ENCODE measurements at regions not wholly inside any gene's neighbourhood (a gene's known extent, or its start where the extent isn't known, plus 50 kb on each side); places are given as distances from the start of the nearest gene placed in this dataset.

DNA sequence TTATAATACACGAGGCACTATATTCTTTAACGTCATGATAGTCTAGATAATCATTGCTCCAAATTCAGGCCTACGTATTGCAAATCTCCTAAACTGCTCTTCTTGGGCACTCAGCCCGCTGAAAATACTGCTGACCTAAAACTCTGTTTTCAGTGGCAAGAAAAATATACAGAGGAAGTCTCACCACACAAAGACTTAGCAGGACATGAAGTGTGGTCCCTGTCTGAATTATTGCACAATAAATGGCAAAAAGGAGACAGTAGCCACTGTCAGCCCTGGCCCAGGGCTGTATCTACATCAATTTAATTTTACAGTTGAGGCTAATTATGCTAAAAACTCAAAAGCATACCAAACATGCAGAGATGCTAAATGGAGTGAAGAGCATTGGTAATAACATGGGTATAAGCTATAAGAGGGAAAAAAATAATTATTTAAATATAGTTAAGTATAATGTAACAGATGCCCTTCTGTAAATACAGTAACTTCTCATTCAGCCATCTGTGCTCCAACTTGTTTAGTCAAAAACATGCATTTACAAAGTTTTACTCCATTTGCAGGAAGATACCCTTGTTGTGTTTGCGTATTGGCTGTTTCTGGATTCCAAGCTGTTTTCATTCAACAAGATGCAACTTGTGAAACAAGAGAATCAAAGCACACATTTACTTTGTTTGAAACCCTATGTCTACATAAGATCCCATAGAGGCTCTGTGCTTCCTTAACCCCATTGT is 800.0 kb upstream of the LUZP2 start:
- DNase-seq: no peak

DNA sequence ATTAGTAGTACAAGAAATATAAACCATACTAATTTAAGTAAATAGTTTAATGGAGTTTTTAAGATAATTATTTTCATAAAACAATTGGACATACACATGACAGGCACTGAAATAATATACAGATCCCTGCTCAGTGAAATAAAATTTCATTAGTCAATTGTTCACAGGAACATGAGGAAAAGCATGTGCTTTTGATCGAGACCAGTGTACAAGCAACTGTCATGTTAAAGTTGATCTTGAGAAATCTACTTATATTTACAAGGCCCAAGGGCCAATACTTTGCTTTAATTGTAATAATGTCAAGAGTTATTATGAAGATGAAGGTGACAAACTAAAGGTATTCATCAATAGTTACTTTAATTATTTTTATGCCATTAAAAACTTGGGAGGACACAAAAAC is 792.7 kb upstream of the LUZP2 start:
- no peak for DNase-seq

DNA sequence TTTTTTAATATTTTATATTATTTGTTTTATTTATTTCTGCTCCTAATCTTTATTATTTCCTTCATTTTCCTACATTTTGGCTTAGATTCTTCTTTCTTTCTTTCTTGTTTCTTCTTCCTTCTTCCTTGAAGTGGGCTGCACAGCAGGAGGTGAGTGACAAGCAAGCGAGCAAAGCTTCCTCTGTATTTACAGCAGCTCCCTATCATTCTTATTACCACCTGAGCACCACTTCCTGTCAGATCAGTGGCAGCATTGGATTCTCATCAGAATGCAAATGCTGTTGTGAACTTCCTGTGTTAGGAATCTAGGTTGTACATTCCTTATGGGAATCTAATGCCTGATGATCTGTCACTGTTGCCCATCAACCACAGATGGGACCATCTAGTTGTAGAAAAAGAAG is 784.9 kb upstream of the LUZP2 start:
- DNase-seq: no peak

DNA sequence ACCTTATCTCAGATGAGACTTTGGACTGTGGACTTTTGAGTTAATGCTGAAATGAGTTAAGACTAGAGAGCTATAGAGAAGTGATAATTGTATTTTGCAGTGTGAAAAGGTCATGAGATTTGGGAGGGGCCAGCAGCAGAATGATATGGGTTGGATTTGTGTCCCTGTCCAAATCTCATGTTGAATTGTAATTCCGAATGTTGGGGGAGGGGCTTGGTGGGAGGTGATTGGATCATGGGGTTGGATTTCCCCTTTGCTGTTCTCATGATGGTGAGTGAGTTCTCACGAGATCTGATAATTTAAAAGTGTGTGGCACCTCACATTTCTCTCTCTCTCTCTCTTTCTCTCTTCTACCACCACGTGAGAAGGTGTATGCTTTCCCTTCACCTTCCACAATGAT is 777.8 kb upstream of the LUZP2 start:
- no peak for DNase-seq

DNA sequence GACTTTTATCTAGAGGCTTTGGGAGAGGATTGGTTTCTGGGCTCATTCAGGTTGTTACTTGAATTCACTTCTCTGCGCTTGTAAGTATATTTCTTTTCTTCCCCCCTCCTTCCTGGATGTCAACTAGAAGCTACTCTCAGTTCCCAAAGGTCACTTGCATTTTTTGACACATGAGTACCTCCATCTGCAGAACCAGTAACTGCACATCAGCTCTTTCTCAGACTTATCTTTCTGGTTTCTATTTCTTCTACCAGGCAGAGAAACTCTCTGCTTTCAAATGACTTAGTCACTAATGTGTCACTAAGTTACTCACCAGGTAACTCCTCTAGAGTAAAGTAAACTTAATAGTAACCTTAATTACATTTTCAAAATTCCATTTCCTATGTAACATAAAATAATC is 773.0 kb upstream of the LUZP2 start:
- no peak for DNase-seq

DNA sequence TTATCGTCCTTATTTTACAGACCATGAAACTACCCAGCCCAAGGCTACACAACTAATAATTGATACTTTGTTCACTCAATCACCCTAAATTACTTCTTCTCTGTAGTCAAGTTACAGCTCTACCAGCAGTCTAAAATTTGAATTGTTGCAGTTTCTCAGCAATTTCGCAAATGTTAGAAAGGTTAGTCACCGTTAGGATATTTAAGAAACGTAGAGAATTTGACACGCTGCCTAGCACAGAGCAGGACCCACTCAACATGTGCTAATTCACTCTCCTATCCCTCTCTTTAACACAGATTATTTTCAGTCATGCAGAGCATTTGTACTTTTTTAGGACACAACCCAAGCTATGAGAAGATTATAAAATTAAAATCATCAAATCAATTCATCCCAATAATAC is 771.1 kb upstream of the LUZP2 start:
- DNase-seq: no peak

DNA sequence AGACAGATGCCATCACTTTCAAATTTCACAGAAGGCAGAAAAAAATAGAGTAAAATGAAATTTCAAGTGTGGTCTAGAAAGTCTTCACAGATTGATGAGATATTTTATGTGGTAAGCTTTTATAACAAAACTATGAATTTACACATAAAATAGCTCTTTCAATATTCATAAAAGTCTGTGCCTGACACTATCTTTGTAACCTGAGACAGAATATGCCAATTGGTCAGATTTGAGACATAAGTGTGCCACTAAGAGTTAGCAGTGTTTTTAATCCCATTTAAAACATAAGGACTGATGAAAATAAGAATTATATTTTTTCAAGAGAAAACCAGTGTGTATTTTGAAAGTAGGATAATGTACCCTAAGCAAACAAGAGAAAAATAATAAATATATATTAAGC is 769.5 kb upstream of the LUZP2 start:
- DNase-seq: no peak

DNA sequence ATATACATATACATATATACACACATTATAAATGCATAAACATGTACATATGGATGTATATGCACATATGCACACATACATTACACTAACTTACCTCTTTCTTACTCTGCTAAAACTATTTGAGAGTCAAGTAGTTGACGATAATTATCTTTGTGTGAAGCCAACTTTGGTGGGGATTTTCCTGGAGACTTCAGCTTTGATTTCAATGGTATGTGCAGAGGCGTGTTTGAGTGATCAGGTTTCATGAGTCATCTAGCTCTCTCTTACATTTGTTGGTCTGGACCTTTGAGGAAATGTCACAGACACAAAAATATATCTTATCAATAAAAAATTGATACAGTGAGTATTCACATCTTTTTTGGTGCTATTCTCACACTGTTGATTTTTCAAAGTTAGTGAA is 769.1 kb upstream of the LUZP2 start:
- DNase-seq: no peak

DNA sequence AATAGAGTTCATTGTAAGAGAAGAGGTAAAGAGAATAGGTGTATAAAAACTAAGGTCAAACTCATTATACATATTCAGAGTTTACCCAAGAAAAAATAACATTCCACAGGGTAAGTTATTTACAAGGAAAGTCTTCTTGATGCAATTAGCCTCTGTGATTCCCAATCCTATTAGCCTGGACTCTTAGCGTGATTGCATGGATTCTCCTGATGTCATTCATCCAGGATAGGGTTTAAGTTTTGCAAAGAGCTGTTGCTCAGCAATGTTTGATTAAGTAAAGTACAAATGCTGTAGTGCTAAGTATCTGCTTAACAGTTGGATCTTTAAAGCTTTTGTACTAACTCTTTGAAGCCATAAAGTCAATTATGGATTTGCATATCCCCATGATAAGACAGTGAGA is 767.8 kb upstream of the LUZP2 start:
- DNase-seq: no peak

DNA sequence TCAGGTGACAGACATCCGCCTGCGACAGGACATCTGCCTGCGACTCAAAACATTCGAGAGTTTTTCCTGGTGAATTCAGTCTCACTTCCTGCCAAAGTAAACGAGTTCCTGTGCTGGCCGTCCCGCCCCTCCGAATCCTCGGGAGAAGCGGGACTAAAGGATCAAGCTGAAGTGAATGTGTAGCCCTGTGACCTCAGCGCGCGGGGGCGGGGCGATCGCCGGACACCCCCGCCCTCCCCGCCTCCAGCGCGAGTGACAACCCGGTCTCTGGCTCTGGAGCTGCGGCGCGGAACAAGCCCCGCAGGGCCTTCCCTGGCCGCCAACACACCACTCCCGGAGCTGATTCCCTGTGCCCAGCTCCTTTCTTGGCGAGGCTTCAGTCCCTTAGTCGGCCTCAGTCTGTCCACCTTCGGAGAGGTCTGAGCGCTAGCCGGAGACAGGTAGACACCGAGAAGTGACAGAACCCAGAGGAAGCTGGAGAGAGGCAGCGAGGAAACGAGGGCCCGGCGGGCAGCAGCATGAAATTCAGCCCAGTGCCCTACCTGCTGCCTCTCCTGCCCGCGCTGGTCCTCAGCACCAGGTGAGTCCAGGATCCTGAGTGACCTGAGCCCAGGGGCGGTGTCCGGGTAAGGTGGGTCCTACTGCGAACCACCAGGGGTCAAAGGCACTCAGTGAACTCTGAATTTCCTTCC is 766.4 kb upstream of the LUZP2 start:
- no peak for DNase-seq

DNA sequence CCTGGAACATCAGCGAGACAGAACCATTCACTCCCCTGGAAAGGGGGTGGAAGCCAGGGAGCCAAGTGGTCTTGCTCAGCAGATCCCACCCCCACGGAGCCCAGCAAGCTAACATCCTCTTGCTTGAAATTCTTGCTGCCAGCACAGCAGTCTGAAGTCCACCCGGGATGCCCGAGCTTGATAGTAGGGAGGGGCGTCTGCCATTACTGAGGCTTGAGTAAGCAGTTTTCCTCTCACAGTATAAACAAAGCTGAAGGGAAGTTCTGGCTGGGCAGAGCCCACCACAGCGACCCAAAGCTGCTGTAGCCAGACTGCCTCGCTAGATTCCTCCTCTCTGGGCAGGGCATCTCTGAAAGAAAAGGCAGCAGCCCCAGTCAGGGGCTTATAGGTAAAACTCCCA is 764.8 kb upstream of the LUZP2 start:
- no peak for DNase-seq

DNA sequence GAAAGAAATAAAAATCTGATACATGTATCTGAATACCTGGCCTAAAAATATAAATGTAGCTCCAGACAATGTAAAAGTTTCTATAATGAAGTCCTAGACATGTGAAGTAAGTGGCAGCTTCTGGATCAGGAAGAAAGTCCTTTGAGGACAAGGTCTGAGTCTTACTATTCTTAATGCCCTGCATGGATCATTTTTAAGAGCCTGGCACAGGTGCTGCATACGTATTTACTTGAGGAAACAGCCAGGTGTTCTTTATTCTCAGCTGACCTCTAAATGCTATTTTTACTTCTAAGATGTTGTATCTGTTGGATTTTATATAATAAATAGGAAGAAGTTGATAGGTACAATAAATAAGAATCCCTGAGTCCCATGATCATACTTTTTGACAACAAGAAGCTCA is 750.0 kb upstream of the LUZP2 start:
- DNase-seq: no peak

DNA sequence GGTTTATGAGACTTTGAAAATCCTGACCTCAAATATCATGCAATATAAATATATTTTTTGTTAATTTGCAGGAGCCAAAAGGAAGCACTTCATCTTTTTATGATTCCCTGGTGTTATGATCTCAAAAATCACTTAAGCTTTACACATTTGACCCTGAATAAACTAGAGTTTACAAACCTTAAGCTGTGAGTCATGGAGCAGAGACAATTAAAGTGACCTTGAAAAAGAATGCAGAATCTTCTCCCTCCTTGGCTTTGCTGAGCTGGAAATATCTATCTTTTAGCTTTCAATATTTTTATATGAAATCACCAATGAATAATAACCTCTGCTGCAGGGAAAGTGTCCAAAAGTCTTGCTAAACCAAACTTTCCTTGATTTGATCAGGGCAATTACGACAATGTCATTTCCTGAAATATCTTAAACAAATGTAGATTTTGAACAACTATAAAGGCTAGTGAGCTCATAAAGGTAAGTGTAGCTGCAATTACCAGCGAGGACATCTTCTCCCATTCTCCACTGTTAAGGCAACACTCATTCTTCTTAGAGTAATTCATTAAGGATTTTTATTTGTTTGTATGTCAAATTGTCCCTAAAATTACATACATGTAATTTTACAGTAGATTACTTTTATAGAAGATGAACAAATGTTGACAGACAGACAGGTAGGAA is 747.0 kb upstream of the LUZP2 start:
- DNase-seq: no peak

DNA sequence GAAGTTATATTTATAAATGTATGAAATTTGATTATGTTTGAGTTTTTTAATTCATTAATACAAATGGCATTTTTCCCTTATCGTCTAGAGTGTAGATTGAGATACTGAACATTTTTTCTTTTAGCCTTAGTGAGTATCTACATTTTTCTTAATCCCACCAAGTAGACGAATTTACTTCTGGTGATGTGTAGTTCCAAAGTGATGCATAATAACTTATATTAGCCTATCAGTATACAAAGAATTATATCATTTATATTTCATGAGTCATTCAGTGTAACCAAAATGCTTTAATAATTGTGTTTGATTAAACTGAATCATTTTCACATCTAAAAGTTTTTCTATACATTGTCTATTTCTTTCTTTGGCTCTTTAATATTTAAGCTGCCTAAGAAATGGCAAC is 745.6 kb upstream of the LUZP2 start:
- DNase-seq: no peak

DNA sequence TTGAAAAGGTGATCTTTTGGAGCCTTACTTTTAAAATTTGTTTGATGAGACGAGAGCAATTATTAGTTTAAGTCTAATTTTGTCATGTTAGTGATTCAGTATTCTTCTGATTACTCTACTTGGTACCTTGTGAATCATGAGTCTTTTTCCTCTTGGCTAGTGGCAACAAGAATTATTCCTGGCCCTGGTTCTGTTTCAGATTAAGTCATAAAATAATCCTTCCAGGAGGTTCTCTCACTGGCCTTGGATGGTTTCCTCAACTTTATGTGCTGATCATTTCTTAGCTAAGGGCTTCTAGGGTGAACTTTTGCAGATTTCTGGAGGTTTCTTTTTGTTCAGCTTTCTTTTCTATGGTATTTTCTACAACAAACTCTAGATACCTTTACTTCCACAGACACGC is 741.8 kb upstream of the LUZP2 start:
- DNase-seq: no peak

DNA sequence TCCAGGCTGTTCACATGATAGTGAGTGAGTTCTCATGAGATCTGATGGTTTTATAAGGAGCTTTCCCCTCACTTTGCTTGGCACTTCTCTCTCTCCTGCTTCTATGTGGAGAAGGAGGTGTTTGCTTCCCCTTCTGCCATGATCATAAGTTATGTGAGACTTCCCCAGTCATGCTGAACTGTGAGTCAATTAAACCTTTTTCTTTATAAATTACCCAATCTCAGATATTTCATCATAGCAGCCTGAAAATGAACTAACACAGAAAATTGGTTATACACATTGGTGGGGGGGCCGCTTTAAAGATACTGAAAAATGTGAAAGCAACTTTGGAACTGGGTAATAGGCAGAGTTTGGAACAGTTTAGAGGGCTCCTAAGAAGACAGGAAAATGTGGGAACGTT is 741.1 kb upstream of the LUZP2 start:
- no peak for DNase-seq

DNA sequence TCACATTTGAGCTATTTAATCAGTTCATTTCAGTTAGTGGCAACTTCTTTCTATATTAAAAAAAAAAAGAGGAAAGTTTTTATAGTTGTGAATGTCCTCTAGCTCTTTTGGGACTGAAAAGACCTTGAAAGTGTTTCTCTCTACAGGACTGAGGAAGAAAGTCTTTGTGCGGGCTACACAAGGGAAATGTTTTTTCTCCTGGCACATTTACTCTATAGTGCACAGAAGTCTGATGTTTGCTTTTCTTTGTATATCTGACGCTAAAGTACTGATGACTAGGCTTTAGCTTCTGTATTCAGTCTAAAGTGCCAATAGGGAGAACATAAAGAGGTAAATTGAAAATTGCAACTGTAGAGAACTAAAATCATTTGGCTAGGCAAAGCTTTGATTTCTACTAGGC is 737.4 kb upstream of the LUZP2 start:
- no peak for DNase-seq

DNA sequence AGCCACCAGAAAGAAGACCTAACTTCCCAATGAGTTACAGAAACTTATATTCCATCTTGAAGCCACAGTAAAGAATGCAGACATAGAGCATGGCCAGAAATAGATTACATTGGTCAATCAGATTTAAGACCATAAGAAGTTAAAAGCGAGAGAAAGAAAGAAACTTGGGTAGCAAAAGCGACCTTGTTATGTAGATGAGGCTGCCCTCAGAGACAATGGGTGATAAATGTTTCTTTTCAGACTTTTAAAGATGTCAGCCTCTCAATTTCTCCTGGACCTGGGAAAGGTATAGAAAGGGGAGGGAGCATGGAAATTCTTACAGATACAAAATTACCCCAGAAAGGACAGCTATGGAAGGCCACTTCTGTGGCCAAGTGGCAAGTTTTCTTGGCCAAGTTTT is 732.6 kb upstream of the LUZP2 start:
- no peak for DNase-seq

DNA sequence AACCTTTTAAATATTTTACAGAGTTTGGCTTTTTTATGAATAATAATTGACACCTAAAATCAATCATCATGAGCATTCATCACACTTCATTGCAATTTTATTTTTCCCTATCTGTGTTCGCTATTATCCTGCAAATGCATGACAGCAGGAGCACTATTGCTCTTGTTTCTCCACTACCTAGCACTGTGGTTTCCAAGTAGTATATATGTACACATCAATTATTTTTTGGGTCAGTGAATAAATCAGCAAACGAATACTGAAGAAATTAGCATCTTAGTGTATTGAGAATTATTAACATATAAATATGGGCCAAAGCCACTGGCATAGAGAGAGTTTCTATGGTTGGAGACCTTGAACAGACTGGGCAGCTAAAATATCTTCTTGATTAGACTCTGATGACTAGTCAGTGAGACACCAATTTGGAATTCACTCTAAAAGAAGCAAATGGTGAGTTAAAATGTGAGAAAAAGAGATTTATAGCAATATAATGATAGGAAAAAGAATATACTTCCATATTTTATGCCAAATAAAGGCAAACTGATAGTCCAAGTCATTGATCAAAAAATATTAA is 731.1 kb upstream of the LUZP2 start:
- no peak for DNase-seq

DNA sequence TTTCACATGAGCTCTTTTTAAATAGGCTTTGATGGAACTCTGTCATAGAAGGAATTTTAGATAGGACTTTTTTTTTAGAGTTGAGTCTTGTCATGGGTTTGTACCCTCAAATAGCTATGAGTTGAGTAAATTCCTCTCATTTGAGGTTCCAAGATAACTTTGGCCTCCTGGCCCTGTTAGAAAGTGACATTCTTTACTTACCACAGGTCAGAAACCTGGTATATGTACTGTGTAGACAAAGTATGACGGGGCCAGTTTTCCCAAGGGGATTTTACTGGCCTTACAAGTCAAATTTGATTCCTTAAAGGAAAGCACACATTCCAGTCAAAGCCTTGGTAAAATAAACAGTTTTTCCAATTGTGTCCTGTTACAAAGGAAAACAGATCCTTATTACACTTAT is 729.3 kb upstream of the LUZP2 start:
- DNase-seq: no peak

DNA sequence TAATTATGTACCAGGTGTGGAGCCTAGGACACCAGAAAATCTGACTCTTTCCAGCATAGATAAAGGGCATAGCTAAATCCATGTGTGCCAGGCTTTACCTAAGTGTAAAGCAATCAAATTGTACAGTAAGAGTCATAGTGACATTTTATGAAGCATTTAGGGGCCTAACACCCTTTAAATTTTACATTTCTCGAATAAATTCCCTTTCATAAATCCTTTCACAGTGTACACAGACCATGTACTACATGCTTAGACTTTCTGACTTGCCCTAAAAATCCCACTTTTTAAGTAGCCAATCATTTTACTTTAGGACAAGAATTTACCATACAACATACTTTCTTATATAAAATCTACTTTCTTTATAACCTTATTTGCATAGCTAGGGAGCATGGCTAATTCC is 727.6 kb upstream of the LUZP2 start:
- DNase-seq: no peak

DNA sequence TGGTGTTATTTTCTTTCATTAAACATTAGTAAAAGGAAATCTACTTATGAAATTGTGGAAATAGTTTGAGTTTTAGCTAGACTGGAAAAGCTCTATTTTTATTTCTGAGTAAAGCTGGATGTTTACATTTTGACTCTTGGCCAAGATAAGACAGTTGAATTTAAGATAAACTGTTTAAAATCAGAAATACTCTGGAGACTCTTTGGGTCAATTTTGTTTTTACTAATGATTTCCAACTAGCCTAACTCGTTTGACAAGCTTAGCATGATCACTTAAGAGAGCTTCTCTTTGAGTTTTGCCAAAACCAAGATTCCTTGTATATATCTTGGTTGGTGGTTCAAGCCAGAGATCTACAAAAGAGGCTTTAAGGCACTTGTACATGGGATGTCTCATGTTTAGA is 724.8 kb upstream of the LUZP2 start:
- DNase-seq: no peak

DNA sequence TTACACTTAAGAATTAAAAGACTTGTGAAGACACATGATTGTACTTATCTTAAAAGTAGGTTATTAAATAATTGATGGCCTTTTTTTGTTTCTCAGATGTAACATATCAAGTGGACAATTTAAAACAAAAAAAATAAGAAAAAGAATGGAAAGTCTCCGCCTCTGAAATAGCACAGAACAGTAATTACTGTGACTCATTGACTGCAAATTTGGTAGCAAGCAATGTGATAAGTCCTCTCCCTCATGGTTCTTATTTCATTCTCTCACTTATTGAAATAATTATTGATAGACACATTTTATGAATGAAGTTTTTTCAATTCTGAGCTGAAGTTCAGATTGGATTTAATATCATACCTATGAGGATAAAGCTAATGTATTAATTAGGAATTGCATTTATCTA is 717.9 kb upstream of the LUZP2 start:
- no peak for DNase-seq

DNA sequence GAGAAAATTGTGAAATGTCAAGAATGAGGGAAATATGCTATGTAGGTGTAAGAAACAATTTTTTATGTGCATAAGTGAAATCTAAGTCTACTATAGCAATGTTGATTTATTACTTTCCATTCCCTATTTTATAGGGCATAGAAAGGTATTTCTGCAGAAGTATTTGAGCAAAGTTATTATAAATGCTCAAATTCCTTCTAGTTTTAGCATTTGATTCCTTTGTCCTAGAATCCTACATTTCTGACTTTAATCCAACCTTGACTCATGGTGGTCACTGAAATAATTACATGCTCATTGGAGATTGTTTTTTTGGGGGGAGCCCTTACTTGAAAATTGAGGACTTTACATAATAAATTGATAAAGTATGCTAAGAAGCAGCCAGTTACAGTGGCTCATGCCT is 716.6 kb upstream of the LUZP2 start:
- no peak for DNase-seq

Measured in CD4-positive, alpha-beta T cell treated with Interleukin-17A for 1 hour (primary cell).